Fibroblast of skin of abdomen (primary cell): ENCODE measurements at regions not wholly inside any gene's neighbourhood (a gene's known extent, or its start where the extent isn't known, plus 50 kb on each side); places are given as distances from the start of the nearest gene placed in this dataset.
"Not testable (repeated sequence)": the region's sequence is repeated elsewhere in the genome, so short reads cannot be mapped to it uniquely, and the experiment has no call there.

ENCODE experiments used
- DNase-seq: peaks from one replicate; pipeline ENCODE4 v3.0.0-alpha.2; 2013

DNA sequence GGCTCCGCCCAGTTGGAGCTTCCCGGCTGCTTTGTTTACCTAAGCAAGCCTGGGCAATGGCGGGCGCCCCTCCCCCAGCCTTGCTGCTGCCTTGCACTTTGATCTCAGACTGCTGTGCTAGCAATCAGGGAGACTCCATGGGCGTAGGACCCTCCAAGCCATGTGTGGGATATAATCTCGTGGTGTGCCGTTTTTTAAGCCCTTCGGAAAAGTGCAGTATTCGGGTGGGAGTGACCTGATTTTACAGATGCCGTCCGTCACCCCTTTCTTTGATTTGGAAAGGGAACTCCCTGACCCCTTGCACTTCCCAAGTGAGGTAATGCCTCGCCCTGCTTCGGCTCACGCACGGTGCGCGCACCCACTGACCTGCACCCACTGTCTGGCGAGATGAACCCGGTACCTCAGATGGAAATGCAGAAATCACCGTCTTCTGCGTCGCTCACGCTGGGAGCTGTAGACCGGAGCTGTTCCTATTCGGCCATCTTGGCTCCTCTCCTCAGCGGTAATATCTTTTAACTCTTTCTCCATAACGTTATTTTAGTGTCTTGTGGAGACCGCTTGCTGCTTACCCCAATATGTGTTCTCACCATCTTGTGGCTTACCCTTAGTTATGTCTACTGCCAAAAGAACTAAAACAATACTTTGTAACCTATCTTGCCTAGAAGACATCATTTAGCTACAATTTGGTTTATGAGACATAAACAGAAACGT lies 328.7 kb upstream of the EPHA5 start:
- DNase-seq, result not testable (repeated sequence)

DNA sequence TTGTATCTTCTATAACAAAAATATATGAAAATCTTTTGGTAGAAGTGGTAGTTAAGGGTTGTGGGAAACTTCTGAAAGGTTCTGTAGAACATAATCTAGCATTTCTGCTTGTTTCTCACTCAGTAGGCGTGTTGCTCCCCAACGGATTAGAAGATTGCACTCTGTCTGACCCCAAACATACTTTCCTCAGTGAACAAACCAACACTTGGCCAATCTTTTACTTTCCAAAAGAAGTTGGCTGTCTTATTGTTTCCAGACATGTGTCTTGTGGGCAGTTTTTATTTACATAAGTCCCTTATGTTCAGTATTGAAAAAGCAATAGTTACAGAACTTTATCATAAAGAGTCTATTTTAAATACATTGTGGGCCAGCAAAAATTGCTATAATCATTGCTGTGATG lies 312.8 kb upstream of the EPHA5 start:
- DNase-seq, result no peak

DNA sequence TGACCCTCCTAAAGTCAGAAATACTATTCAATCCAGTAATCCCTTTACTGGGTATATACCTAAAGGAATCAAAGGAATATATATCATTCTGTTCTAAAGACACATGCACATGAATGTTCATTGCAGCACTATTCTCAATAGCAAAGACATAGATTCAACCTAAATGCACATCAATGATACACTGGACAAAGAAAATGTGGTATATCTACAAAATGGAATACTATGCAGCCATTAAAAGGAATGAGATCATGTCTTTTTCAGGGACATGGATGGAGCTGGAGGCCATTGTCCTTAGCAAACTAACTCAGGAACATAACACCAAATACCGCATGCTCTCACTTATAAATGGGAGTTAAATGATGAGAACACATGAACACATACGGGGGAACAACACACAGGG lies 306.0 kb upstream of the EPHA5 start:
- no peak for DNase-seq

DNA sequence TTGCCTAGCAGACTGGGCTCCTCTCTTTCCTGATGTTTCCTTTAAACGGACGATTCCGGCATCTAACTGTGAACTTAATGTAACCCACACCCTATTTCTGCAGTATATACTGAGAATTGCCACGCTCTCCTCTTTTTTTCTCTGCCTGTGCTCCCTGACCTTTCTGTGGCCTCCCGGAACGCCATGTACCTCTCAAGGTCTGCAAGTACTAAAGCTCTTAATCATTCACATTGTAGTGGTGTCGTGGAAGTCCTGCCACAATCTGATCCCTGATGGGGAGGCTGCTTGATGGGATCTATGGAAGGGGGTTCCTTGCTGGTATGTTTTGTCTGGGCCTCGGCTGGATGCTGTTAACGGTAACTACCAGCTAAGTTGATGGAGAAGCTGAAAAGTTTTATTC lies 302.9 kb upstream of the EPHA5 start:
- DNase-seq, result no peak

DNA sequence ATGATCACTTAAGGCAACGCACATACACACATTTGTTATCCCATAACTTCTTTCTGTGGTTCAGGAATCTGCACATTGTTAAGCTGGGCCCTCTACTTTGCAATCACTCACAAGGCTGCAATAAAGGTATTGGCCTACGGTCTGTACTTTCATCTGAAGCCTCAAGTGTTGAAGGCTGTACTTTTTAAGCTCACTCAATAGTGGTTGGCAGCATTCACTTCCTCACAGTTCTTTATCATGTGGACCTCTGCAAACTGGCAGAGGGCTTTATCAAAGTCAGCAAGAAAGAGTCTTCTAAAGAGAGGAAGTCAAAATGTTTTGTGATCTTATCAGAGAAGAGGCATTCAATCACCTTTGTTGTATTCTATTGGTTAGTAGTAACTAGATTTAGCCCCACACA lies 301.4 kb upstream of the EPHA5 start:
- DNase-seq, result no peak

DNA sequence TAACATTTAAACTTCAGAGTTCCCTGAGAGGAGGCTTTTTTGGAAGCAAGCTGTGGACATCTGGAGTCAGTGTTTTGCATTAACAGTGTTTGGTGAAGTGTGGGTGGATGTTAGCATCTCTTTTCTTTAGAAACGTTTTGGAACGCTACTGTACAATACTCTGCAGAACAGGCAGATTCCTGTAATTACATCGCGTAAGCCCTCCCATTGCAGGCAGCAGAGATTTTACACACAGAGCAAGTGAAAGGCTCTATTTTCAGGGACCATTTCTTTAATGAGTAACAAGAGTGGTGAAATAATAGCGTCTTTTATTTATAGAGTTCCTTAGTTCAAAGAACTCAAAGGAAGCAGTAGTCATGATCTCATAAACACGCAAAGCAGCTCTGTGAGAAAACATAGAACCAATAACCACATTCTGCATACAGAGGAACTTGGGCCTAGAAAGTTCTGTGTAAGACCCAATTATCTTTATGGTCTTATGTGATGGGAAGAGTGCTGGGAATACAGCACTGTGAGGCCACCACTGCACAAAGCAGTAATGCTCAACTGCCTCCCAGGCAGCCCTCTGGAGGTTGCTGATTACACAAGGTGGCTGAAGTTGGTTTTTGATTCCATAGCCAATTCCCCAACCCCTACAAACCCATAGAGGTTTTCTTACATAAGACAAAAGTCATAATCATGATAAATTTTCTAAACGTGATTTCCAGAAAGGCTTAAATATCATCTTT lies 298.7 kb upstream of the EPHA5 start:
- DNase-seq, result no peak

DNA sequence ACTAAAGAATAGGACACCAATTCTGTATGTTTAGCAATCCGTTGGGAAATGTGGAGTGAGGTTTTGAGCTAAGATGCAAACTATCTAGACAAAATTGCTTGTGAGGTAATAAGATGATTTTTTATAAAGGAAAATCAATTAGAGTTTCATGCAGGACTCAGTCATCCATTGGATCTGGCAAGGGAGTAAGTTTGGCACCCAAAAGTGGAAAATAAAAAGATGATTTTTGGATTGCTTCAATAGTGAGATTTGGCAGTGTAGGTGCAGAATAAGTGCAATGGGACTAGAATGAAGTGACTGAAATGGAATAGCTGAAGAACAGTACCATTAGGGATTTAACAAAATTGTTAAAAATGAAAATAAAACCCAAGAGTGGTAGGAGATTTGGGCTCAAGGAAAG lies 290.5 kb upstream of the EPHA5 start:
- DNase-seq, result no peak

DNA sequence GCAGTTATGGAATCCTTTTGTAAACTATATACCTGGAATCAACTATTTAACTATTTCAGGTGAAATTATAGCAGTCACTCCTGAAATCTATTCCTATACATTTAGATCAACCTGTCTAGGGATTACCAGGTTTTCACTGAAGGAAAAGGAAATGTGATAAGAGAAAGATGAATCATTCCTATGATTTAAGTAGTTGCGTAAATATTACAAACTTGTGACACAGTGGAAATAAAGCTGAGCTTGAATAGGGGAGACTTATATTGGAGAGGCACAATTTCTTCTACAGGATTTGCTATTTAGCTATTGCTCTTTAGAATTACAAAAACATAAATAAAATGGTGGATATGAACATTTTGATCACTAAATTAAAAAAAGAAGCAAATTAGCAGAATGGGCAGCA lies 284.1 kb upstream of the EPHA5 start:
- DNase-seq, result no peak

DNA sequence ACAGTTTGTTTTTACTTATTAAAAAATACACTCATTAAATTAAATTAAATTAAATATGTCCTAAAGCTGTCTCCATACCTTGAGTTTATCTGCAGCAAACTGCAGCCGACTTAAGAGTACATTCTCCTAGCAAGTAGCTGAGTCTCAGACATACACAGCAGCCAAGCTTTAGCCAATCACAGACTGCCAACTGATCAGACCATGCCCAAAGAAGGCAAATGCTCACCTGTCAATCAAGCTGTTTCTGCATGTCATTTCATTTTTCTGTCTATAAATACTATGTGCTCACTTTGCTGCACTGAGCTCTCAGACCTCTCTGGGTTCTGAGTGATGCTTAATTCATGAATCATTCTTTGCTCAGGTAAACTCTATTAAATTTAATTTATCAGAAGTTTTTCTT lies 280.9 kb upstream of the EPHA5 start:
- no peak for DNase-seq

DNA sequence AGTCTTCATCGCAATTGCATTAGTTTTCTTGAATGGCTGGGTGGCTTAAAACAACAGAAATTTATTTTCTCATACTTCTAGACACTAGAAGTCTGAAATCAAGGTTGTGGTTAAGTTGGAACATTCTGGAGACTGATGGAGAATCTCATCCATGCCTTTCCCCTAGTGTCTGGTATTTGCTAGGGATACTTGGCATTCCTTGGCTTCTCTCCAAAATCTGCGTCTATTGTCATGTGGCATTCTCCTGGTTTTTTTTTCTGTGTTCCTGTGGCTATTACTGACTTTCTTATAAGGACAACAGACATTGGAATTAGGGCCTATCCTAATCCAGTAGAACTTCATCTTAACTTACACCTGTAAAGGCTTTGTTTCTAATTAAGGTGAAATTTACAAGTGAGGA lies 272.8 kb upstream of the EPHA5 start:
- DNase-seq, result peak; percentile 56

DNA sequence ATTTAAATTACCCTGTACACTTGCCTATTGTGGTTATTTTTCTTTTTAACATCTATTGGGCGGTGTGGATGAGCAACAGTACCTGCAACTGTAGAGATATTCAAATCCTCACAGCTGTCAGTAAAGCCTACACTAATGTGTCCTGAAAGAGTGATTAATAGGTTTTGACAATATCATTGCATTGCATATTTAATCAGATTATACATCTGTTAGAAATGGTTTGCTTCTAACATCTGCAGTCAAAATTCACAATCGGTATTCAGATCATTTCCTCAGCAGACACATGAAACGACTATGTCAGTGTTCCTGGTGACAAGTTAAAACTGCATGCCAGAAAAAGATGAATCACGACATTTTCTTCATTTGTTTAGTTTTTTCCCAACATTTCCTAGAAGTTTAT lies 254.6 kb upstream of the EPHA5 start:
- no peak for DNase-seq

DNA sequence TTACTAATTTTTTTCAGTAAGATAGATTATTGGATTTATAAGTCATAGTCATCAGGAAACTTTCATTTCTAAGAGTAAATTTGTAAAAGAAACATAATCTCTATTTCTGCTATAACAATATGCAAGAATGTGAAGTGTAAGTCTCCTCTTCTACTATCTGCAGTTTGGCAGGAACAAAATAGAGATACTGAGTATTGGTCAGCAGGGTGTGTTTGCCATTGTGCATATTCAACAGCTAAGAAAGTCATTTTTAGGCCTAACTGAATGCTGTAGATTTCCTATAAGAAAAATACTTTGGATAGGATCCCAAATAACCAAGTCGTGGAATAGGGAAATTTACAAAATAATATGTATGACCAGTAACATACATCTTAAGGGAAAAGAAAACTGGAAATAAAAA lies 253.3 kb upstream of the EPHA5 start:
- DNase-seq, result no peak

DNA sequence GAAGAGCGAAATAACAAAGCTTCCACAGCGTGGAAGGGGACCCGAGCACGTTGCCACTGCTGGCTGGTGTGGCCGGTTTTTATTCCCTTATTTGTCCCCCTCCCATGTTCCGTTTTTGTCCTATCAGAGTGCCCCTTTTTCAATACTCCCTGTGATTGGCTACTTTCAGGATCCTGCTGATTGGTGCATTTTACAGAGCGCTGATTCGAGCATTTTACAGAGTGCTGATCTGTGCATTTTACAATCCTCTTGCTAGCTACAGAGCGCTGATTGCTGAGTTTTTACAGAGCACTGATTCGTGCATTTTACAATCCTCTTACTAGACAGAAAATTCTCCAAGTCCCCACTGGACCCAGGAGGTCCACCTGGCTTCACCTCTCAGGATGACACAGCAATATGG lies 250.9 kb upstream of the EPHA5 start:
- no peak for DNase-seq

DNA sequence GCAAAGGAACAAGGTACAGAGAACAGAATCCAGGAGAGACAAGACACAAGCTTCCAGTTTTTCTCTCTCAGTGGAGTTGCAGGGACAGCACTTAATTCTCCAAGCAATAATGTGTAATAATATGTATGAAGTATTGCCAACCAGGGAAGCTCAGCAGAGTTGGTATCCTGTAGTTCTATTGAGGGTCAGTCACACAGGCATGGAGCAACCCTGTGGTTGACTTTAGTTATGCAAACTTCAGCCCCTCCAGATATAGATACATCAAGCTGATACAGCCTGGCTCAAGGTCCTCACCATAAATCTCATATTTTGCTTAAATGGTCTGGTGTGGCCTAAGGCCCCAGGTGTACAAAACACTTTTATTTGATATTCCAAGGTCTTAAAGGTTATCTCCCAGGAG lies 248.6 kb upstream of the EPHA5 start:
- no peak for DNase-seq

DNA sequence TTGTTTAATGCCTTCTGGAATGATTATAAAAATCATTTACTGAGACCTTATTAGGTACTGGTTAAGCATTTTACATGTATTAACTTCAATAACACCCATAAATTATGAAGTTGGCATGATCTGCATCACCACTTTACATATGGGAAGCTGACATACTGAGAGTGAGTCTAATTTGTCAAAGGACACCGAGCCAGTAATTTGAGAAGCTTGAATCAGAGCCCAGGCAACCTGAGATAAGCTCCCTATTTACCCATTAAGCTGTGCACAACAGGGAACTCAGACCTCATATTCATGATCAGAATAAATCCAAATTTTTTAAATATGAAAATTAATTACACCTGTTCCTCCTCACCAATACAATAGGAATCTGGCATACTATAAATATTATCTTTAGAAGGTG lies 247.9 kb upstream of the EPHA5 start:
- DNase-seq, result no peak

DNA sequence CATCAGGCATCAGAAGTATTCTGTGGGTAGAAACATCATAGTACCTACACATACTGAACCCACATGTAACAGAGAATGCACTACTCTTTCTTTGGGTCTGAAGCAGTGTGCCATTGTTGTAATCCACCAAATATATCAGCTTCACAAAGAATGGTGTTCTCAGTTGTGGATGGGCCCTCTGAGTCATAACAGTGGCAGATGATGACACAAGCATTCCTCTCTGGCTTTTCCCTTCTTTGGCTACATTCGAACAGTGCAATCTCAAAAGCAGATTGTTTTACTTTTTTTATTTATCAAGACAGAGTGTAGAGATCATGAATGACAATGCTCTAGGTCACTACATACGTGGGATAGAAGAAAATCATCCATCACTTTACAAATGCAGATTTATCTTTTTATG lies 247.2 kb upstream of the EPHA5 start:
- DNase-seq, result peak; percentile 47

DNA sequence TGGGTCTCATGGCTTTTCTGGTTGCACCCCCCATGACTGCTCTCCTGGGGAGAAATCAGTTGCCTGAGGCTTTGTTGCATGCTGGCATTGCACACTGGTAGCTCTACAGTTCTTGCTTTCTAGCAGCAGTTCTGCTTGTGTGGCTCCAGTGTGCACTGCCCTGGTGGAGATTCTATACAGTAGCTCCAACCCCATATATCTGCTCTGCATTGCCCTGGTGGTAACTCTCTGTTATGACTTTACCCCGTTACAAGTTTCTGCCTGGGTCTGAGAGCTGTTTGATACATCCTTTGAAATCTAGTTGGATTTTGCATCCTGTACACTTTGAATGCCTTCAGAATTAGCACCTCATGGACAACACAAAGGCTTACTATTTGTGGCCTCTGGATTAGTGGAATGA lies 241.4 kb upstream of the EPHA5 start:
- DNase-seq, result no peak

DNA sequence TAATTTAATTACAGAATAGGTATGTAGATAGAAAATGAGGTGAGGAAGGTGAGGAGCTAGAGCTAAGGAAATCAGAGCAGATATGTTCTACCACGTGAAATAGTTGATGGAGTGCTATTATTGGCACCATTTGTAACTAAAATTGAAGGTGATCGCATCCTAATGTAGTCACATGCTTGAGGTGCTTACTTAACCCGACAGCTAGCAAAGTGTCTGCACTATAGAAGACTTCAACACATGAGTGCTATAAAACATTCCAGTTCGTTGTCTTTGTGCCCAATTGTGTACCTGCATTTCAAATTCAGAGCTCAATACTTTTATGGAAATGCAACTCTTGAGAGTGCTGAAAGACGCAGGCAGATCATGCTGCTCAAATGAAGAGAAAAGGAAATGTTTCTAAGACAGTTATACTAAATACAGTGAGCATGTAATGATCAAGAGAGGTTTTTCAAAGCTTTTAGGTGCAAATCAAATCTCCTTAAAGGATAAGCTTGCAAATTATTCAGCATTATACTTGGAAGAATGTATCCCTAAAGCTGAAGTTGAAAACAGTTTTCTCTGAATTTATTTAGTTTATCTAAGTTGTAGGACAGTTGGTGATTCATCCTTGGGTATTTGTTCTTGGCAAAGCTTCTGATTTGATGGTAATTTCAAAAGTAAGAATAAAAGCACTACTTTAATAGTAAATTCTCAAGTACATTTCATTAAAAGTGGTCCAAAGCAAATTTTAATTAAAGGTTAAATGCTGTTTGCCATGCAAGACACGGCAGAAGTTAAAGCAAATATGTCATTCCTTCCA lies 223.9 kb upstream of the EPHA5 start:
- no peak for DNase-seq

DNA sequence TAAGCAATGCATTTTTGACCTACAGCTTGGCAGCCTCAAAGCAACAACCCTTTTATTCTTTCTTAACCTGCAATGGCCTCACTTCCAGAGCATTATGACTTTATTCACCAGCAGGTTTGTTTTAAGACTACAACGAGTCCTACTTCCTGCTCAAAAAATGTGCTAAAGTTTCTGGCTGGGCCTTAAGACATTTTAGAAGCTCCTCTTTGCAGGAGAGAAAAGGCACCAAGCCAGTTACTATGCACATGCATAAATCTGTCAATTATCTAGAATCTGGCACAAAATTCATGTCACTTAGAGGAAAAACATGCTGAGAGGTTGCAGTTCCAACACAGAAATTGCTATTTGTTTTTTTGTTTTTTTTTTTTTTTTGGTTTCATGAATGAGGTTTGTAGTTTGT lies 223.0 kb upstream of the EPHA5 start:
- no peak for DNase-seq

DNA sequence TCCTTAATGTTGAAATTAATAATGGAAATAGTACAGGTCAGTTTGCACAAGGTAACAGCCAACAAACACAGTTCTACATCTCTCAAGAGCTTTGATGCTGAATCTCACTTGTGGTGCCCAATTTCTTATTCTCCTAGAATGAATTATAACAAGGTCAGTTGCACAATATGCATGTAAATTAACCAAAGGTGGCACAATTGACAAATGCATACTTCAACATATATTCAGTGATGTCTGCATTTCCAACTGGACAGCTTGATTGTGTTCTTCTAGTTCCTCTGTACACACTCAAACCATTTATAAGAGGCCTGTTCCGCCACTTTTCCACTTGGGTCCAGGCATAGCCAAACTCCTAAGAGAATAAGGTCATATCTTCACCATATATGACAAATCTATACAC lies 210.3 kb upstream of the EPHA5 start:
- no peak for DNase-seq

DNA sequence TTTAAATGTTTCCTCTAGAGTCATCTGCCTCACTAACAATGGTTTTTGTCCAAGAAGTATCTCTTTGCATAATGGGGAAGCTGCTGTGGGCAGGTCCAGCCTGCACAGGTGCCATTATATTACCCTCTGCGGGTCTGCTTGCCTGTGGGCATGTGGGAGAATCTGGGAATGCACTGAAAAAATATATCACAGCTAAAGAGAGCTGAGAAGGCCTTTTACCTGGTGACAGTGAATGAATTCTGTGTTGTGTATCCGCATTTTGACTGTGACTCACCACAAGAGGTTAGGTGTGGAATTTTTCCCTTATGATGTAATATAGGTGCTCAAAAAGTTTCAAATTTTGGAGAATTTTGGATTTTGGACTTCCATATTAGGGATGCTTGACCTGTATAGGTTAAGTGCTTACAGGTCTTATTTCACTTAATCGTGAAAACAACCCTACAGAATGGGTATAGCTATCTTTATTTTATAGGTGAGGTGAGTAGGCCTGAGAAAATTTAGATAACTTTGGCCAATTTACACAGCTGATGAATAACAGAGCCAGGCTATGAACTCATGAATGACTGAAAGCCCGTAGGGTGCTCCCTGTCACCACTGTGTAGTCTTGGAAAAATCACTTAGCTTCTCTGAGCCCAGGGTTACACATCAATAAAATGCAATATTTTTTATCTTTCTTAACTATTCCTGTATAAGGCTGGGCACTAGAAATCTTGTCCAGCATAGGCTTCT lies 198.0 kb upstream of the EPHA5 start:
- DNase-seq, result no peak

DNA sequence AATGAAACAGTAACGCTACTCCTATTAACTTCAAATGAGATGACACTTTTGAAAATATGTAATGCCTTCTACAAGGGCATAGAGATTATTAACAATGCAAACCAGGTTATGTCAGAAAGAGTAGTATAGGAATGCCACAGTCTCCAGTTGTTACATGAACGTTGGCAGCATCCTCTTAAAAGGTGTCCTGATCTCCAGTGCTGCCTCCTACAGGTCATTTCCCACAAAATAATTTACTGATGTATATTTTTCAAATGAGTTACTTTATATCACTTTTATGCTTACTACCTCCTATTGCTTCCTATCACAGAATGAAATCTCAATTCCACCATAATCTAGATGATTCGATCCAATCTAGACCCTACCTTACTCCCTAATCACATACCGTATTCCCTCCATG lies 195.2 kb upstream of the EPHA5 start:
- DNase-seq, result peak; percentile 3

DNA sequence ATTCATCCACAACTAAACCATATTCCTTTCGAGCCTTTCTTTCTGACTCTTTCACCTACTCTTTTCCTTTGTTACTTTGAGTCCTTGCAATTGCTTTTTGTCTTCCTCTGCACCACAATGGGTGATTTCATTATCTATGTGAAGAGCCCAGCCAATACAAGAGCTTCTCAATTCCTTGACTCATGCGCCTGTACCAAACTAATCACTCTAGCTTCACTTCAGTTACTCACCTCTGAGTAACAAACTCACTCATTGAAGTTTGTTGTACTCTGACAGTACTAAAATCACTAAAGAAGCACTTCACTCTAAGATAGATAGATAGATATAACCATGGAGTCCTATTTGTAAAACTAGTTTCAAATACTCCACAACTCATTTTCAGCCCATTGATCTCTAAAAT lies 191.7 kb upstream of the EPHA5 start:
- DNase-seq, result no peak
